ENCODE measurements at regions not wholly inside any gene's neighbourhood (a gene's known extent, or its start where the extent isn't known, plus 50 kb on each side); places are given as distances from the start of the nearest gene placed in this dataset.
"Not testable (repeated sequence)": the region's sequence is repeated elsewhere in the genome, so short reads cannot be mapped to it uniquely, and the experiment has no call there.

GRCh38 chr2:71988170-71988569, 159.5 kb downstream of the CYP26B1 start:
- 63% methylated on average over 2 of the region's 2 CpGs for WGBS
- no peaks in the 10 kb centered on the region for H3K4me1 ChIP-seq (ENCODE audit: insufficient read depth)
- DNase-seq (ENCODE audit: extremely low spot score) = peak; percentile 3
- H3K27ac ChIP-seq (ENCODE audit: low read depth) = no peak overlapping the region
- no peaks in the 10 kb centered on the region for H3K36me3 ChIP-seq (ENCODE audit: insufficient read depth)
- no peak overlapping the region for H3K4me3 ChIP-seq (ENCODE audit: low read depth, low read length)

- no peak overlapping the region for H3K27ac ChIP-seq (ENCODE audit: low read depth)
- no peak overlapping the region for H3K4me3 ChIP-seq (ENCODE audit: low read depth, low read length)
- no peak for DNase-seq (ENCODE audit: extremely low spot score)
- no peaks in the 10 kb centered on the region for H3K36me3 ChIP-seq (ENCODE audit: insufficient read depth)
- H3K4me1 ChIP-seq (ENCODE audit: insufficient read depth) = no peaks in the 10 kb centered on the region
- WGBS = 70% methylated on average over 1 of the region's 1 CpG
Measured at GRCh38 chr2:71976685-71977084, 171.0 kb downstream of the CYP26B1 start.

- Histone ChIP-seq H3K4me1 (ENCODE audit: insufficient read depth) (no peaks in the 10 kb centered on the region), H3K36me3 (ENCODE audit: insufficient read depth) (no peaks in the 10 kb centered on the region), H3K27ac (ENCODE audit: low read depth) (no peak overlapping the region), H3K4me3 (ENCODE audit: low read depth, low read length) (no peak overlapping the region)
- DNase-seq (ENCODE audit: extremely low spot score) = no peak
Measured at GRCh38 chr2:71974846-71975245, 172.8 kb downstream of the CYP26B1 start.

- WGBS = 66% methylated on average over 4 of the region's 4 CpGs
- H3K27ac ChIP-seq (ENCODE audit: low read depth) = no peak overlapping the region
- no peak overlapping the region for H3K4me3 ChIP-seq (ENCODE audit: low read depth, low read length)
- H3K36me3 ChIP-seq (ENCODE audit: insufficient read depth) = no peaks in the 10 kb centered on the region
- no peak for DNase-seq (ENCODE audit: extremely low spot score)
- no peaks in the 10 kb centered on the region for H3K4me1 ChIP-seq (ENCODE audit: insufficient read depth)
Measured at GRCh38 chr2:71971493-71971892, 176.2 kb downstream of the CYP26B1 start.

GRCh38 chr2:71965530-71965929, 182.1 kb downstream of the CYP26B1 start:
- no peak overlapping the region for H3K27ac ChIP-seq (ENCODE audit: low read depth)
- no peak overlapping the region for H3K4me3 ChIP-seq (ENCODE audit: low read depth, low read length)
- no peaks in the 10 kb centered on the region for H3K36me3 ChIP-seq (ENCODE audit: insufficient read depth)
- no peak for DNase-seq (ENCODE audit: extremely low spot score)
- WGBS = 37% methylated on average over 1 of the region's 1 CpG
- no peaks in the 10 kb centered on the region for H3K4me1 ChIP-seq (ENCODE audit: insufficient read depth)

- Histone ChIP-seq H3K36me3 (ENCODE audit: insufficient read depth) (no peaks in the 10 kb centered on the region), H3K4me3 (ENCODE audit: low read depth, low read length) (no peak overlapping the region), H3K27ac (ENCODE audit: low read depth) (no peak overlapping the region), H3K4me1 (ENCODE audit: insufficient read depth) (no peaks in the 10 kb centered on the region)
- WGBS = 31% methylated on average over 10 of the region's 10 CpGs
- DNase-seq (ENCODE audit: extremely low spot score) = peak; percentile 26
Measured at GRCh38 chr2:71962911-71963694, 184.6 kb downstream of the CYP26B1 start.

- no peaks in the 10 kb centered on the region for H3K4me1 ChIP-seq (ENCODE audit: insufficient read depth)
- DNase-seq (ENCODE audit: extremely low spot score) = no peak
- 69% methylated on average over 3 of the region's 3 CpGs for WGBS
- H3K27ac ChIP-seq (ENCODE audit: low read depth) = no peak overlapping the region
- H3K4me3 ChIP-seq (ENCODE audit: low read depth, low read length) = no peak overlapping the region
- H3K36me3 ChIP-seq (ENCODE audit: insufficient read depth) = no peaks in the 10 kb centered on the region
Measured at GRCh38 chr2:71962350-71962749, 185.3 kb downstream of the CYP26B1 start.

GRCh38 chr2:71961289-71962027, 186.2 kb downstream of the CYP26B1 start:
- H3K36me3 ChIP-seq (ENCODE audit: insufficient read depth) = no peaks in the 10 kb centered on the region
- DNase-seq (ENCODE audit: extremely low spot score) = no peak
- H3K4me1 ChIP-seq (ENCODE audit: insufficient read depth) = no peaks in the 10 kb centered on the region
- H3K4me3 ChIP-seq (ENCODE audit: low read depth, low read length) = no peak overlapping the region
- 80% methylated on average over 5 of the region's 5 CpGs for WGBS
- H3K27ac ChIP-seq (ENCODE audit: low read depth) = no peak overlapping the region

GRCh38 chr2:71959494-71959893, 188.2 kb downstream of the CYP26B1 start:
- no peak for DNase-seq (ENCODE audit: extremely low spot score)
- H3K4me1 ChIP-seq (ENCODE audit: insufficient read depth) = no peaks in the 10 kb centered on the region
- no peak overlapping the region for H3K4me3 ChIP-seq (ENCODE audit: low read depth, low read length)
- H3K36me3 ChIP-seq (ENCODE audit: insufficient read depth) = no peaks in the 10 kb centered on the region
- no peak overlapping the region for H3K27ac ChIP-seq (ENCODE audit: low read depth)

GRCh38 chr2:71958426-71958825, 189.2 kb downstream of the CYP26B1 start:
- H3K27ac ChIP-seq (ENCODE audit: low read depth); DNase-seq (ENCODE audit: extremely low spot score); H3K4me1 ChIP-seq (ENCODE audit: insufficient read depth); H3K4me3 ChIP-seq (ENCODE audit: low read depth, low read length); H3K36me3 ChIP-seq (ENCODE audit: insufficient read depth): not testable (repeated sequence)
- WGBS = 94% methylated on average over 1 of the region's 1 CpG

GRCh38 chr2:71952572-71953188, 195.0 kb downstream of the CYP26B1 start:
- WGBS = 76% methylated on average over 6 of the region's 6 CpGs
- Histone ChIP-seq H3K4me1 (ENCODE audit: insufficient read depth) (no peaks in the 10 kb centered on the region), H3K27ac (ENCODE audit: low read depth) (no peak overlapping the region), H3K36me3 (ENCODE audit: insufficient read depth) (no peaks in the 10 kb centered on the region), H3K4me3 (ENCODE audit: low read depth, low read length) (no peak overlapping the region)
- no peak for DNase-seq (ENCODE audit: extremely low spot score)

- Histone ChIP-seq H3K4me1 (ENCODE audit: insufficient read depth) (no peaks in the 10 kb centered on the region), H3K4me3 (ENCODE audit: low read depth, low read length) (no peak overlapping the region), H3K36me3 (ENCODE audit: insufficient read depth) (no peaks in the 10 kb centered on the region), H3K27ac (ENCODE audit: low read depth) (no peak overlapping the region)
- WGBS = 98% methylated on average over 3 of the region's 3 CpGs
- no peak for DNase-seq (ENCODE audit: extremely low spot score)
Measured at GRCh38 chr2:71951718-71952404, 195.8 kb downstream of the CYP26B1 start.

- Histone ChIP-seq H3K4me1 (ENCODE audit: insufficient read depth) (no peaks in the 10 kb centered on the region), H3K36me3 (ENCODE audit: insufficient read depth) (no peaks in the 10 kb centered on the region), H3K4me3 (ENCODE audit: low read depth, low read length) (no peak overlapping the region), H3K27ac (ENCODE audit: low read depth) (no peak overlapping the region)
- WGBS = 70% methylated on average over 2 of the region's 2 CpGs
- DNase-seq (ENCODE audit: extremely low spot score) = no peak
Measured at GRCh38 chr2:71951083-71951468, 196.6 kb downstream of the CYP26B1 start.

Data from urinary bladder (tissue), 3 donors.